Mucosa of rectum (tissue), 2 donors: ENCODE measurements at regions not wholly inside any gene's neighbourhood (a gene's known extent, or its start where the extent isn't known, plus 50 kb on each side); places are given as distances from the start of the nearest gene placed in this dataset.
A peak's percentile ranks its signal among the peaks of the same experiment; 100 is the strongest.

Experiments
- H3K27ac ChIP-seq, 2 donors: one replicate each; pipeline ENCODE4 v1.7.0; 2013; ENCODE audit warnings: inconsistent platforms in 2 of 2, low read depth in 2 of 2, low read length in 2 of 2
- H3K27me3 ChIP-seq, 2 donors: one replicate each; pipeline ENCODE4 v1.7.0; 2013; ENCODE audit warnings: low read length in 2 of 2; ENCODE audit not compliant: control insufficient read depth in 2 of 2, insufficient read depth in 2 of 2
- H3K36me3 ChIP-seq, 2 donors: one replicate each; pipeline ENCODE4 v1.7.0; 2013; ENCODE audit warnings: low read length in 2 of 2; ENCODE audit not compliant: control insufficient read depth in 2 of 2, insufficient read depth in 2 of 2
- H3K4me1 ChIP-seq, 2 donors: one replicate each; pipeline ENCODE4 v1.7.0; 2013; ENCODE audit warnings: low read length in 2 of 2, mild to moderate bottlenecking in 1 of 2; ENCODE audit not compliant: control insufficient read depth in 2 of 2, insufficient read depth in 2 of 2
- H3K4me3 ChIP-seq, 2 donors: one replicate each; pipeline ENCODE4 v1.7.0; 2013; ENCODE audit warnings: low read length in 2 of 2
- H3K9ac ChIP-seq, 2 donors: one replicate each; pipeline ENCODE4 v1.7.0; 2013; ENCODE audit warnings: low read length in 2 of 2, low read depth in 1 of 2, mild to moderate bottlenecking in 1 of 2
- H3K9me3 ChIP-seq, 2 donors: one replicate each; pipeline ENCODE4 v1.7.0; 2013; ENCODE audit warnings: low read length in 2 of 2; ENCODE audit not compliant: control insufficient read depth in 2 of 2
- donor health status: healthy.
- donor health status: Normal muscosa, but diverticular disease.

DNA sequence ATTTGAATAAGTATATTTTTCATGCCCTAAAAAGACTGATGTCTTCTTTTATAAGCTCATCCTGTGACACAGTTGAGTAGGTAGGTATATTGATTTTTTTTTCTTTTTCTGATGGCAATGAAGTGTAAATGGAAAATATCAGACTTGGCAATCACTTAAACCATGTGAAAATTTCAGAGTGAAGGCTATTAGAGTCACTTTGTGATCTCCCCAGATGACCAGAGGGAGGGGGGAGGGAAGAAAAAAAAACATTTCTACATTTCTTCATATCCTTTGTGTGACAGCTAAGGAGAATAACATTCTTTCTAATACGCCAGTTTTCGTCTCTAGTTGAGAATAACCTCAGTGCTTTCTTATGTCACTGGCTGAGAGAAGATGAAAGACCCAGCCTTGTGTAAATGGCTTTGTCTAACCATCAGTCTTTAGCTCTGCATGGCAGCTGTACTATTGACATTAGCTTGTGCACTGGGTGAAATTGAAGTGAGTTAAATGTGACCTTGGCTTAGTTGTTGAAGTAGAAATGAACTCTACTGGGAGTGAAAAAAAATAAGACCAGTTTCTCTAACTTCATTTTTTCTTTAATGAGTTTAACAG is 332.1 kb upstream of the DACH1 start:
- Histone ChIP-seq H3K4me1 (no peaks in the 10 kb centered on the region), H3K36me3 (no peaks in the 10 kb centered on the region), H3K9me3 (no peaks in the 10 kb centered on the region), H3K27me3 (no peaks in the 10 kb centered on the region), H3K27ac (no peak overlapping the region), H3K4me3 (no peak overlapping the region), H3K9ac (no peak overlapping the region)

DNA sequence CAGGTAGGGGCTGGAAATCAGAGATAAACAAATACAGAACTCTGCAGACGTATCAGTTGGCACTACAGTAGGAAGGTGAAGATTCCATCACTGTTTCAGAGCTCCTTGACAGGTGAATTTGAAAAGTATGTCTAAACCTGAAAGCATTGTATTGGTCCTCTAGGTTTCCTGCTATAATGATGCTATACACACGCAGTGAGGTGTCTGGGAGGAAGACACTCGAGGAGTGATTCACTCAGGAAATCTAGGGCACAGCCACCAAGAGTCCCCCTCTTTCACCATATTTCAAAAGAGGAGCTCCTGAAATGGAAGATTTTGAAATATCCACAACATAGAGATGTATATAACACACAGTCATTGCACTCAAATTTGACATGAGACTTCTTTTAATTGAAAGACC is 331.0 kb upstream of the DACH1 start:
- H3K4me1 ChIP-seq = peaks cover 0 to 1% of the 10 kb centered on the region in 2 donors
- no peaks in the 10 kb centered on the region for H3K9me3 ChIP-seq
- H3K36me3 ChIP-seq = no peaks in the 10 kb centered on the region
- no peak overlapping the region for H3K27ac ChIP-seq
- no peak overlapping the region for H3K9ac ChIP-seq
- H3K4me3 ChIP-seq = no peak overlapping the region
- H3K27me3 ChIP-seq = no peaks in the 10 kb centered on the region

DNA sequence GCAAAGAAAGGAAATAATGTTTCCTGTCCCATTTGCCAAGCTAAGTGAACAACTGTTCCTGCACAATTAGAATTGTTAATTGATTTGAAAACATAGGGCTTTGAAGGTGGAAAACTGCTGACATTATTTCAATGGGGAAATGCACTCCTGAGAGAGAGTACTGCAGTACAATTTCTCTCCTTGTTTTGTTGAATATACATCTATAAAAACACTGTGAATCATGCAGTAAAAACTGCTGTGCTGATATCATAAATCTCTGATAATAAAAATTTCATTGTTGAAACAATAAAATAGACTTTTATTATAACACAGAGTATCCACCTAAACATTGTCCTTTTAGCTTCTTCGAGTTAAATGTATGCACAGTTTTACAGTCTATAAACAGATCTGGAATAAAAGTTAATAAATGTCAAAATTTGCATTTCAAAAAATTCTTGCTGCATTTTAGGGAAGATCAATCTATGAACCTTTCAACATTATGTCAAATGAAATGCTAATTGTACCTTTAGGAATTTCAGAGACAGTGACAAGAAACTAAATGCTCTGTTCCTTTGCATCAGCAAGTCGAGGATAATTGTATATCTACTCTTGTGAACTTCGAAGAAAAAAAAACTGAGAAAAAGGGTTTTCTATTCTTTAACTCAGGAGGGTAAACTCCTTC is 328.2 kb upstream of the DACH1 start:
- H3K27ac ChIP-seq = peak overlapping the region; percentile 66 to 84

DNA sequence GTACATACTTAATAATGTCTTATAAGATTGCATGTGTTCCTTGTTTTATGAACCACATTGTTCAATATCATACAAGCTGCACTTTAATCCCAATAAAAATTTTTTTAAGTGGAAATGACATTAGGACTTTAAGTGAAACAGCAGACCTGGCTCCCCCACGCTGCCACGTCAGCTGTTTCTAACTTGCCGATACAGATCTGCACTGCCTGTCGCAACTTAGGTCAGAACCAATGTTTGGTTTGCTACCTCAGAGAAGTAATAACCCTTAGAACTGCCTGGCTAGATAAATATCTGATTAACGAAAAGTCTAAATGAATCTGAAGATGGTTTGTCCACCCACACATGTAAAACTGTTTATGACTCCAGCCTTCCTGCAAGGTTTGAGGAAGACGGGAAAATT is 327.5 kb upstream of the DACH1 start:
- Histone ChIP-seq H3K36me3 (no peaks in the 10 kb centered on the region), H3K27me3 (no peaks in the 10 kb centered on the region), H3K4me1 (peaks cover 0 to 5% of the 10 kb centered on the region in 2 donors), H3K4me3 (peak overlapping the region; percentile 42 to 59), H3K27ac (peak overlapping the region; percentile 66 to 84), H3K9ac (peak overlapping the region in 1 of 2 donors; percentile 64), H3K9me3 (no peaks in the 10 kb centered on the region)

More for the DNA sequence above, 328.2 kb upstream of the DACH1 start:
- Histone ChIP-seq H3K9ac (peak overlapping the region in 1 of 2 donors; percentile 64), H3K9me3 (no peaks in the 10 kb centered on the region), H3K4me3 (peak overlapping the region in 1 of 2 donors; percentile 42), H3K4me1 (peaks cover 0 to 5% of the 10 kb centered on the region in 2 donors), H3K36me3 (no peaks in the 10 kb centered on the region), H3K27me3 (no peaks in the 10 kb centered on the region)

DNA sequence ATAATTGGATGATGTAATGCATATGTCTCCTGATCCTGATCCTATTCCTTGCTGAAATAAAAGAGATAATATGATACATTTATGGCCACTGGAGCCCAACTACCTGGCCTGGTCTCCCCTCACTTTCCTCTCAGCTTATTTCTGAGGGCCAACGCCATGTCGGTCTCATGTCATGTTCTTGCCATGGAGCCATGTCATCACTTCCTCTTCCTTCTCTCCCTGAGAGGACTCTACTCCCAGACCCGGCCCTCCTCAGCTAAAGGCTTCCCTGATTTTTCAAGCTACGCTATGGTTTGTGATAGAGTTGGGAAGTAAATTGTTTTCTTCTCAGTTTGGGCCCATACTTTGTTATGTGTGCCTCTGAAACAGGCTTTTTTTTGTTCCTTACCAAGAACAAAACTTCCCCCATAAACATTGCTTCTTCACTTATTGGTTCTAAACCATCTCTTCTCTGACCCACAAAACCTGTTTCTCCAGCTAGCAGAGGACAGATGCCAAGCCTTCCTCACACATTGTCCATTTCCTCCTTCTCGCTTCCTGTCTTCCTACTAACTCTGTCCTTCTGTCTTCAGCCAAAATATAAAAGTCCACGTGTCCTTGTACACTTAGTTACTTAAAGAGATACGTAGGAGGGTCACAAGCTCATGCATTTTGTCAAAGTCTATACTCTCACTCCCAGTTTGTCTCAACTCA is 319.9 kb upstream of the DACH1 start:
- Histone ChIP-seq H3K27ac (no peak overlapping the region), H3K27me3 (no peaks in the 10 kb centered on the region), H3K9ac (no peak overlapping the region), H3K4me3 (no peak overlapping the region), H3K9me3 (no peaks in the 10 kb centered on the region), H3K36me3 (no peaks in the 10 kb centered on the region), H3K4me1 (no peaks in the 10 kb centered on the region)

DNA sequence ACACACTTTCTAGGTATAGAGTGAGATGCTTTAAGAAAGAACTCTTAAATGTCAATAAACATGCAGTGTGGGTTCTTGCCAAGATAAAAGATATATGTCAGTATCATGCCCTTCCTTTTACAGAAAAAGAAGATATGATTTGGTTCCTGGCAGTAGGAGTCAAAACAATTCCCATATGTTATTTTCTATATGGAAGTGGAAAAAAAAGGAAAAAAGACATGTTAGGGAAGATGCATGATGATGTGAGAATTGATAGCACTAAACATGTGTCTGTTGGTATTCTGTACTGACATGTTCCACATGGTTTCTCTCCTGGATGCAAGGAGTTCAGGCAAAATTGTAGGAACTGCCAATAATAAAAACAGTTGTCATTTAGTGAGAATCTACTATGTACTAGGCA is 318.8 kb upstream of the DACH1 start:
- Histone ChIP-seq H3K4me1 (no peaks in the 10 kb centered on the region), H3K9me3 (no peaks in the 10 kb centered on the region), H3K36me3 (no peaks in the 10 kb centered on the region), H3K4me3 (no peak overlapping the region), H3K27me3 (no peaks in the 10 kb centered on the region), H3K27ac (no peak overlapping the region), H3K9ac (no peak overlapping the region)

DNA sequence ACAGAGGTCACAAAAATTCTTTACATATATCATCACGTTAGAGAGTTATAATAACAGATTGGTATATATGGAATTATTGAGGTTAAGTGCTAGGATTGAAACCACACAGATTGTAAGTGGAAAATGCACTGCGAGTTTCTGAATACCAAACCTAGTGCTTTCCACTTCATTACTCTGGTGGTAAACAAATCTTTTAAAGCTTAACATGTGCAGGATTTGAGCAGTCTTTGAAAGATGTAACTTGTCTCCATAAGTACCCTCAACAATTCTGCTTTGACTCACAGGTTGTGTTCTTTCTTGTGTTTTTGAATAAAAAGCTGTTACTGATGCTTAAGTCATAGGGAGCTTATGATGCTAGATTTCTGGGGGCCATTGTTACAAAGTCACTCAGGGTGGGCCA is 314.7 kb upstream of the DACH1 start:
- Histone ChIP-seq H3K9me3 (no peaks in the 10 kb centered on the region), H3K9ac (no peak overlapping the region), H3K36me3 (no peaks in the 10 kb centered on the region), H3K27me3 (no peaks in the 10 kb centered on the region), H3K27ac (no peak overlapping the region), H3K4me3 (no peak overlapping the region), H3K4me1 (no peaks in the 10 kb centered on the region)

DNA sequence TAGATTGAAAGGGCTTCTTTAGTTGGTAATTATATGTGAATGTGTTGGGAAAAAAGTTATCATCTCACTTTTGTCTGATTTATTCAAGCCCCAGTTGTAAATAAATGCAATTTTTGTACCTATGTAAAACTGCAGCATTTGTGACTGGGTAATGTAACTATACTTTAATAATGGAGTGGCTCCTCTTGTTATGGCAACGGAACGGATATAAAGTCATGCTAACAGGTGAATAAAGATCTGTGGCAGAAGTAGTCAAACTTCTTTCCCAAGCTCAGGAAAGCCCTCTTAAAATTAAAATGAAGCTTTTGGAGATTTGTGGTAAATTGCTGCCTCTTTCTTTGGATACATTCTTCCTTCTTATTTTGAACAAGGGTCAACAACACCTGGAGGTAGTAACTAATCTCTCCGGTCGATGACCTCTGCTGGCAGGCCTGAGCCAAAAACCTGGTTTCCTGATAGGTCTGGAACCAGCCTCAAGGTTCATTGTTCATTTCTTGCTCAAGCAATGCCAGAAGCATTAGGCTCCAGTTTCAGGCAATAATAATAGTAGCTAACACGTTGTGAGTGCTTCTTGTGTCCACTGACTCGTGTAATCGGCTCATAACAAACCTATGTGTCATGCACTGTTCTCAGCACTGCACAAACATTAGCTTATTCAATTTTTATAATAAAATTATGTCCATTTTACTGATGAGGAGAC is 313.4 kb upstream of the DACH1 start:
- H3K27me3 ChIP-seq = no peaks in the 10 kb centered on the region
- no peaks in the 10 kb centered on the region for H3K4me1 ChIP-seq
- no peak overlapping the region for H3K4me3 ChIP-seq
- no peaks in the 10 kb centered on the region for H3K36me3 ChIP-seq
- no peak overlapping the region for H3K9ac ChIP-seq
- no peaks in the 10 kb centered on the region for H3K9me3 ChIP-seq
- H3K27ac ChIP-seq = no peak overlapping the region

DNA sequence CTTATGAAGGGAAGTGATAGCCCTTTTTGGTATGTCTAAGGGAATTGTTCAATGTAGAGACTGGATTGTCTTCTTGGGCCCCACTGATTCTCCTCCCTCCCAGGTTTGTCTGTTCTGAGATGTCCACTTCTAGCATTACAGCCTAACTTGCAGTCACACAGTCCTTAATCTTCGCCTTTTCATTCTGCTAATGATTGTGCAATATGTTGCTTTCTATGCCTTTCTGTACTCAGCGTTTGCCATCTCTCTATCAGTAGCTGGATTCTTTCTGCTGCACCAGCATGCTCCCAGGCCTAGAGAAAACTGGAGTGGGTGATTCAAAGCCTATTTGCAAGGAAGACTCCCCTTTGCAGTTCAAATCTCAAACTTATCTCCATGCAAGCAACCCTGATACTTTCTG is 307.5 kb upstream of the DACH1 start:
- Histone ChIP-seq H3K4me1 (no peaks in the 10 kb centered on the region), H3K9ac (no peak overlapping the region), H3K9me3 (no peaks in the 10 kb centered on the region), H3K27ac (no peak overlapping the region), H3K36me3 (no peaks in the 10 kb centered on the region), H3K4me3 (no peak overlapping the region), H3K27me3 (no peaks in the 10 kb centered on the region)

DNA sequence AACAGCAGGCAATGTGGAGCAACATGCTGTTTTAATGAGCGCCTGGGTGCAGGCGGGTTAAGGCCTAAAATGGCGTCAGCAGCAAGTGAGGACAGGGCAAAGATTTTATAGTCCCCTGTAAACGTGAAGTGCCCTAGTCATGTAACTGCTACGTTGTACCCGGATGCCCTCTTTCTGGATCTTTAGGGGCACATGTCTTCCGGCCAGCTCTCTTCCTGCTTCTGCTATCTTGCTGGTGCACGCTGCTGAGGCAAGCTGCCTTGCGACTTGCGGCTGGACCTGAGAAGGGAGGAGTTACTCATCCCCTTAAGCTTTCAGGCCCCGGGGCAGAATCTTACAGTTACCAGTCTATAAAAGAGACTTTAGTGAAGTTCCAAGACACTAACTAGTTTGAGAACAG is 303.6 kb upstream of the DACH1 start:
- no peak overlapping the region for H3K27ac ChIP-seq
- no peaks in the 10 kb centered on the region for H3K36me3 ChIP-seq
- no peak overlapping the region for H3K9ac ChIP-seq
- no peak overlapping the region for H3K4me3 ChIP-seq
- H3K4me1 ChIP-seq = no peaks in the 10 kb centered on the region
- no peaks in the 10 kb centered on the region for H3K27me3 ChIP-seq
- no peaks in the 10 kb centered on the region for H3K9me3 ChIP-seq
